ENCODE measurements at regions not wholly inside any gene's neighbourhood (a gene's known extent, or its start where the extent isn't known, plus 50 kb on each side); places are given as distances from the start of the nearest gene placed in this dataset.

DNA sequence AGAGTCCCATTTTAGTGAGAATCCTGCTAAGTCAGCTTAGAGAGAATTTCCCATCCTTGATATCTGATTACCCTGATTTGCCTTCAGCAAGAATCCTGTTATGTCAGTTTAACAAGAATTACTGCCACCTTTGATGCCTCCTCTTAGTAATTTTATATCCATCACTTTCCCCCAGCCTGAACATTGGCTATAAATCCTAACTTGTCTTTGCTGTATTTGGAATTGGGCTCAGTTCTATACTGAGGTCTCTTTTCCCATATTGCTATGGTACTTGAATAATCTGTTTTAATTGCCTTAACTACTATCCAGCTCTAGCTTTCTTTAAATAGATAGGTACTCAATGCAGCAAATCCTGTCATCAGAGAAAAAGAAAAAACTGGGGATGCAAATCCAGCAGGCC, 842.0 kb upstream of the ADAMTS5 start:
- Histone ChIP-seq H3K9me3 (ENCODE audit: low read depth) (no peaks in the 10 kb centered on the region), H4K20me1 (ENCODE audit: insufficient read depth) (no peaks in the 10 kb centered on the region), H3K9me2 (ENCODE audit: insufficient read depth) (no peaks in the 10 kb centered on the region), H3K36me3 (ENCODE audit: low read depth) (no peaks in the 10 kb centered on the region), H3K27ac (no peak overlapping the region), H3K4me2 (ENCODE audit: unreplicated experiment) (no peak overlapping the region), H3K4me3 (no peak overlapping the region), H3K9ac (no peak overlapping the region), H3F3A (ENCODE audit: insufficient read depth) (no peaks in the 10 kb centered on the region), H3K79me2 (ENCODE audit: insufficient read depth) (no peaks in the 10 kb centered on the region), H2AFZ (no peak overlapping the region), H3K27me3 (replicated peaks; ENCODE audit: insufficient read depth) (no peaks in the 10 kb centered on the region), H3K4me1 (ENCODE audit: insufficient read depth) (0 out of 2 replicates have a peak, but pooled peaks cover 11% of the 10 kb centered on the region)
- DNase-seq, result no peak
- TF ChIP-seq EZH2phosphoT487 (IDR thresholded peaks at IDR 0.05; ENCODE audit: insufficient read depth, low read depth) (no peak), EZH2 (IDR thresholded peaks at IDR 0.05; ENCODE audit: insufficient read depth, poor library complexity, severe bottlenecking) (no peak)
- in situ Hi-C loops (cut with MboI), result no loop called here

DNA sequence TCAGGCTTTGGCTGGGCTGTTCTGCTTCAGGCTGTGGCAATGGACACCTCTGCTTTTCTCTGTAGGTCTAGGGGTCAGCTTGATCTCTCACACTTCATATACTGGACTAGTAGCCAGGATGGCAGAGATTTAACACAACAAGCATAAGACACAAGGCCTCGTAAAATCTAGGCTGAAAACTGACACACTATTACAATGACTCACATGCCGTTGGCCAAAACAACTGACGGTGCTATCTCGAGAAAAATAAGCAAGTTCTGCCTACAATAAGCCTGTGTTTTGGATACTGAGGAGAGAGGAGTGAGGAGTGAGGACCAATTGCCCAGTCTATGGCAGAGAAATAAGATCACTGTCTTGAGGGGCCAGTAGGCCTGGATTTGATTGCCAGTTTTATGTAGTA, 840.7 kb upstream of the ADAMTS5 start:
- Histone ChIP-seq H3K36me3 (ENCODE audit: low read depth) (no peaks in the 10 kb centered on the region), H3K4me1 (ENCODE audit: insufficient read depth) (0 out of 2 replicates have a peak, but pooled peaks cover 11% of the 10 kb centered on the region), H3K9me3 (ENCODE audit: low read depth) (no peaks in the 10 kb centered on the region), H3K9ac (no peak overlapping the region), H3F3A (ENCODE audit: insufficient read depth) (no peaks in the 10 kb centered on the region), H3K27ac (no peak overlapping the region), H3K27me3 (replicated peaks; ENCODE audit: insufficient read depth) (no peaks in the 10 kb centered on the region), H3K4me3 (no peak overlapping the region), H3K4me2 (ENCODE audit: unreplicated experiment) (no peak overlapping the region), H2AFZ (no peak overlapping the region), H3K79me2 (ENCODE audit: insufficient read depth) (no peaks in the 10 kb centered on the region), H4K20me1 (ENCODE audit: insufficient read depth) (no peaks in the 10 kb centered on the region), H3K9me2 (ENCODE audit: insufficient read depth) (no peaks in the 10 kb centered on the region)
- in situ Hi-C loops (cut with MboI), result no loop called here
- no peak for DNase-seq
- WGBS, 2 experiments (ENCODE audit: low coverage in 1 of 2, low lambda C conversion rate in 2 of 2, missing lambda C conversion rate in 2 of 2), result 92 to 94% methylated on average over 4 of the region's 4 CpGs
- no peak for TF ChIP-seq EZH2phosphoT487 (IDR thresholded peaks at IDR 0.05; ENCODE audit: insufficient read depth, low read depth)
- no peak for TF ChIP-seq EZH2 (IDR thresholded peaks at IDR 0.05; ENCODE audit: insufficient read depth, poor library complexity, severe bottlenecking)

- H2AFZ ChIP-seq, result no peak overlapping the region
- no peaks in the 10 kb centered on the region for H3K27me3 ChIP-seq (replicated peaks; ENCODE audit: insufficient read depth)
- no peak for TF ChIP-seq EZH2 (IDR thresholded peaks at IDR 0.05; ENCODE audit: insufficient read depth, poor library complexity, severe bottlenecking)
- no peak for TF ChIP-seq EZH2phosphoT487 (IDR thresholded peaks at IDR 0.05; ENCODE audit: insufficient read depth, low read depth)
- no peak overlapping the region for H3K4me2 ChIP-seq (ENCODE audit: unreplicated experiment)
- H3K9me2 ChIP-seq (ENCODE audit: insufficient read depth), result no peaks in the 10 kb centered on the region
- no peaks in the 10 kb centered on the region for H3K79me2 ChIP-seq (ENCODE audit: insufficient read depth)
- no peak overlapping the region for H3K27ac ChIP-seq
- H4K20me1 ChIP-seq (ENCODE audit: insufficient read depth), result no peaks in the 10 kb centered on the region
- no peaks in the 10 kb centered on the region for H3K9me3 ChIP-seq (ENCODE audit: low read depth)
- no peak for DNase-seq
- in situ Hi-C loops (cut with MboI), result no loop called here
- H3K9ac ChIP-seq, result no peak overlapping the region
- no peaks in the 10 kb centered on the region for H3K36me3 ChIP-seq (ENCODE audit: low read depth)
- no peak overlapping the region for H3K4me3 ChIP-seq
- 0 out of 2 replicates have a peak, but pooled peaks cover 11% of the 10 kb centered on the region for H3K4me1 ChIP-seq (ENCODE audit: insufficient read depth)
- H3F3A ChIP-seq (ENCODE audit: insufficient read depth), result no peaks in the 10 kb centered on the region
- 85 to 87% methylated on average over 5 of the region's 5 CpGs for WGBS, 2 experiments (ENCODE audit: low coverage in 1 of 2, low lambda C conversion rate in 2 of 2, missing lambda C conversion rate in 2 of 2)
Observed at GRCh38 chr21:27806281-27806680, 839.4 kb upstream of the ADAMTS5 start.

DNA sequence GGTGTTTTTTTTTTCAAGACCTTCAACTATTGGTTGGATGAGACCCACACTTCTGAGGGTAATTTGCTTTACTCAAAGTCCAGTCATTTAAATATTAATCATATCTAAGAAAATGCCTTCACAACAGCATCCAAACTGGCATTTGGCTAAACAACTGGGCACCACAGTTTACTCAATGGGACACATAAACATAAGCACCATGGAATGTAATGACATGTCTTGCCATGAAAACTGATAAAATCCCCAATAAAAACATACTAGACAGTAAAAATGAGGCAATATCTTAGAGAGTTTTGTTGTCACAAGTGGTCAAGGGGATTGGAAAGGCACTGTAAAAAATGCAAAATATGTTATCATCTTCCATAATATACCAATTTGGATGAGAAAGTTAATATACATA, 838.8 kb upstream of the ADAMTS5 start:
- no peak overlapping the region for H3K4me2 ChIP-seq (ENCODE audit: unreplicated experiment)
- H3K27ac ChIP-seq, result no peak overlapping the region

GRCh38 chr21:27804515-27804914, 837.6 kb upstream of the ADAMTS5 start:
- DNase-seq, result peak; percentile 35
- Histone ChIP-seq H3K9me2 (ENCODE audit: insufficient read depth) (no peaks in the 10 kb centered on the region), H3K9me3 (ENCODE audit: low read depth) (no peaks in the 10 kb centered on the region), H4K20me1 (ENCODE audit: insufficient read depth) (no peaks in the 10 kb centered on the region), H3K27ac (no peak overlapping the region), H3K4me3 (no peak overlapping the region), H3F3A (ENCODE audit: insufficient read depth) (no peaks in the 10 kb centered on the region), H3K79me2 (ENCODE audit: insufficient read depth) (no peaks in the 10 kb centered on the region), H3K9ac (no peak overlapping the region), H3K4me1 (ENCODE audit: insufficient read depth) (0 out of 2 replicates have a peak, but pooled peaks cover 11% of the 10 kb centered on the region), H2AFZ (no peak overlapping the region), H3K4me2 (ENCODE audit: unreplicated experiment) (no peak overlapping the region), H3K36me3 (ENCODE audit: low read depth) (no peaks in the 10 kb centered on the region), H3K27me3 (replicated peaks; ENCODE audit: insufficient read depth) (no peaks in the 10 kb centered on the region)
- 42 to 52% methylated on average over 2 of the region's 2 CpGs for WGBS, 2 experiments (ENCODE audit: low coverage in 1 of 2, low lambda C conversion rate in 2 of 2, missing lambda C conversion rate in 2 of 2)
- in situ Hi-C loops (cut with MboI), result no loop called here
- TF ChIP-seq EZH2 (IDR thresholded peaks at IDR 0.05; ENCODE audit: insufficient read depth, poor library complexity, severe bottlenecking), result no peak
- no peak for TF ChIP-seq EZH2phosphoT487 (IDR thresholded peaks at IDR 0.05; ENCODE audit: insufficient read depth, low read depth)

More for the DNA sequence above, 838.8 kb upstream of the ADAMTS5 start:
- Histone ChIP-seq H3K9me2 (ENCODE audit: insufficient read depth) (no peaks in the 10 kb centered on the region), H3K36me3 (ENCODE audit: low read depth) (no peaks in the 10 kb centered on the region), H3K27me3 (replicated peaks; ENCODE audit: insufficient read depth) (no peaks in the 10 kb centered on the region), H3K9ac (no peak overlapping the region), H3K9me3 (ENCODE audit: low read depth) (no peaks in the 10 kb centered on the region), H3K4me1 (ENCODE audit: insufficient read depth) (0 out of 2 replicates have a peak, but pooled peaks cover 11% of the 10 kb centered on the region), H3K79me2 (ENCODE audit: insufficient read depth) (no peaks in the 10 kb centered on the region), H3F3A (ENCODE audit: insufficient read depth) (no peaks in the 10 kb centered on the region), H4K20me1 (ENCODE audit: insufficient read depth) (no peaks in the 10 kb centered on the region), H3K4me3 (no peak overlapping the region), H2AFZ (no peak overlapping the region)
- in situ Hi-C loops (cut with MboI), result no loop called here
- TF ChIP-seq EZH2phosphoT487 (IDR thresholded peaks at IDR 0.05; ENCODE audit: insufficient read depth, low read depth) (no peak), EZH2 (IDR thresholded peaks at IDR 0.05; ENCODE audit: insufficient read depth, poor library complexity, severe bottlenecking) (no peak)
- DNase-seq, result no peak

All from GM23248 (cell line).